ENCODE measurements at regions not wholly inside any gene's neighbourhood (a gene's known extent, or its start where the extent isn't known, plus 50 kb on each side); places are given as distances from the start of the nearest gene placed in this dataset.
"Not testable (repeated sequence)": the region's sequence is repeated elsewhere in the genome, so short reads cannot be mapped to it uniquely, and the experiment has no call there.

DNA sequence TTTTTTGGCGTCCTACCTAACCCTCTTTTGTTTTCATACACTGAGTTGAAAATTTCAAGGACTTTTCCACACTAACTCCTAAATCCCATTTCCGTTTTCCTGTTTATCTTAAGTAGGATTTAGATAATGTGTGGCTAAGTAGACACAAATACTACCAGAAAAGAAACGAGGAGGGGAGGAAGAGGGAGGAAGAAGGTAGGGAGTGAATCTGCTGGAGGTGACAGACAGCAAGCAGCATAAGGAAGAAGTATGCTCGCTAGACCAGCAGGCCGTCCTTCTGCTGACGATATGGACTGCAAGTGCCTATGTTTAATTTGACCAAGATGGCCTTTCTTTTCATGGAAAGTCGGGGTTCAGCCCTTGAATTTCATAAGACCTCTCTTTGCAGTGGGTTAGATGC is 256.9 kb upstream of the RAB4A start:
- Histone ChIP-seq H3K27ac (no peak overlapping the region), H3K36me3 (no peaks in the 10 kb centered on the region), H3K27me3 (no peaks in the 10 kb centered on the region), H3K4me3 (no peak overlapping the region), H3K9me3 (no peaks in the 10 kb centered on the region), H3K4me1 (no peaks in the 10 kb centered on the region)
- intact Hi-C loops (cut with DNase I; ENCODE audit: low total_unique reads): no loop called here
- DNase-seq (ENCODE audit: low spot score in 2 of 2): no peak
- TF ChIP-seq POLR2AphosphoS5 (IDR thresholded peaks at IDR 0.05): no peak
- TF ChIP-seq, protein P1, sequence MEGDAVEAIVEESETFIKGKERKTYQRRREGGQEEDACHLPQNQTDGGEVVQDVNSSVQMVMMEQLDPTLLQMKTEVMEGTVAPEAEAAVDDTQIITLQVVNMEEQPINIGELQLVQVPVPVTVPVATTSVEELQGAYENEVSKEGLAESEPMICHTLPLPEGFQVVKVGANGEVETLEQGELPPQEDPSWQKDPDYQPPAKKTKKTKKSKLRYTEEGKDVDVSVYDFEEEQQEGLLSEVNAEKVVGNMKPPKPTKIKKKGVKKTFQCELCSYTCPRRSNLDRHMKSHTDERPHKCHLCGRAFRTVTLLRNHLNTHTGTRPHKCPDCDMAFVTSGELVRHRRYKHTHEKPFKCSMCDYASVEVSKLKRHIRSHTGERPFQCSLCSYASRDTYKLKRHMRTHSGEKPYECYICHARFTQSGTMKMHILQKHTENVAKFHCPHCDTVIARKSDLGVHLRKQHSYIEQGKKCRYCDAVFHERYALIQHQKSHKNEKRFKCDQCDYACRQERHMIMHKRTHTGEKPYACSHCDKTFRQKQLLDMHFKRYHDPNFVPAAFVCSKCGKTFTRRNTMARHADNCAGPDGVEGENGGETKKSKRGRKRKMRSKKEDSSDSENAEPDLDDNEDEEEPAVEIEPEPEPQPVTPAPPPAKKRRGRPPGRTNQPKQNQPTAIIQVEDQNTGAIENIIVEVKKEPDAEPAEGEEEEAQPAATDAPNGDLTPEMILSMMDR (IDR thresholded peaks at IDR 0.05): no peak
- TF ChIP-seq POLR2A (IDR thresholded peaks at IDR 0.05): no peak

DNA sequence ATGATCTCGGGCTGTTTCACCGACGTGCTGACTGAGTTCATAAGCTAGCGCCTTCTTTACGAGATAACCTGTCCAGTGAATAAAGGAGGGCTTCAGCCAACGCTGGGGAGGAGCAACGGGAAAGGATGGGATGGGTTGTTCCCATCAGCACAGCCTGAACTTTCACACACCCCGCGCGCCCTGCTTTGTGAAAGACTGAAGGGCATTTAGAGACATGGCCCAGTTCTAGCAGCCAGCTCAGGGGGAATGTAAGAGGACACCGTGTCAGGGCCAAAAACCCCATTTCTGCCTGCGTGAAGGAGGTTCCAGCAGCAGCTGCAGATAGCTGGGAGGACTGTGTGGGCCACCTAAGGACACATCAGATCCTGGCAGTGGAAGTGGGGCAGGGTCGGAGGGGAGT is 255.1 kb upstream of the RAB4A start:
- Histone ChIP-seq H3K27me3 (no peaks in the 10 kb centered on the region), H3K4me3 (no peak overlapping the region), H3K9me3 (no peaks in the 10 kb centered on the region), H3K27ac (no peak overlapping the region), H3K4me1 (no peaks in the 10 kb centered on the region), H3K36me3 (no peaks in the 10 kb centered on the region)
- intact Hi-C loops (cut with DNase I; ENCODE audit: low total_unique reads): no loop called here
- TF ChIP-seq, protein P1 (IDR thresholded peaks at IDR 0.05): no peak
- no peak for TF ChIP-seq POLR2A (IDR thresholded peaks at IDR 0.05)
- no peak for TF ChIP-seq POLR2AphosphoS5 (IDR thresholded peaks at IDR 0.05)
- no peak for DNase-seq (ENCODE audit: low spot score in 2 of 2)

DNA sequence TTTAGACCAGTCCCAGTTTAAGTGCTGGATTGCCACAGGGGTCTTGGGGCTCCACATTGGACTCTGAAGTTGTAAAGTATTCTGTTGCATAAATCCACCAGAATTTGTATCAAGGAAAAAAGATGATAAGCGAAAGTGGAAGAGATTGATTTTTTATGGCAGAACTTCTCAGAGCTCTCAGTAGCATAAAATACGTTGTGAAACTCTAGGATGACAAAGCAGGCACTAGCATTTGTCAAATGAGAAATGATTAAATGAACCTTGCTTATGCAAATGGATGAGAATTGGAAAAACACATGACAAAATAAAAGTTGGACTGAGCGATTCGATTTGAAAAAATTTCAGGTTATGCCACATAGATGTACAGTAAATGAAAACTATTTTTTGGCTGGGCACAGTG is 253.8 kb upstream of the RAB4A start:
- TF ChIP-seq, protein P1 (IDR thresholded peaks at IDR 0.05): no peak
- TF ChIP-seq POLR2A (IDR thresholded peaks at IDR 0.05) (no peak), POLR2AphosphoS5 (IDR thresholded peaks at IDR 0.05) (no peak)
- intact Hi-C loops (cut with DNase I; ENCODE audit: low total_unique reads): no loop called here
- H3K9me3 ChIP-seq: no peaks in the 10 kb centered on the region
- no peaks in the 10 kb centered on the region for H3K36me3 ChIP-seq
- no peak for DNase-seq (ENCODE audit: low spot score in 2 of 2)
- no peaks in the 10 kb centered on the region for H3K27me3 ChIP-seq
- no peak overlapping the region for H3K27ac ChIP-seq
- no peak overlapping the region for H3K4me3 ChIP-seq
- no peaks in the 10 kb centered on the region for H3K4me1 ChIP-seq

DNA sequence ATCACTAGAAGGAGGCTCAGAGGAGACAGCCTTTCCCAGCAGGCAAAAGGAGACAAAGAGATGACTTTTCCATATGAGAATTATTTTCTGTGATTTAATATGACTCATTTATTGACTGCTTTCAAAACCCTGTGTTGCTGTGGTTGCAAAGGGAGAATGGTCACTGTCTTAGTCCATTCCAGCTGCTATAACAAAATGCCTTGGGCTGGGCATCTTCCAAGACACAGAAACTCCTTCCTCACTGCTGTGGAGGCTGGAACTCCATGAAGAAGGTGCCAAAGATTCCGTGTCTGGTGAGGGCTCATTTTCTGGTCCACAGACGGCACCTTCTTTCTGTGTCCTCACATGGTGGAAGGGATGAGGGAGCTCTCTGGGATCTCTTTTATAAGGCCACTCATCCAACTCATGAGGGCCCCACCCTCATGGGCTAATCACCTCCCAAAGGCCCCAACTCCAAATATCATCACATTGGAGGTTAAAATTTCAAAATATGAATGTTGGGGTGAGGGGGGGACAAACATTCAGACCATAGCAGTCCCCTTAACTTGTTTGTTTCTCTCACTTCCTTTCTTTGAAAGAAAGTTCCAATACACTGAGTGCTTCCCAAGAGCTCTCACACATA is 252.1 kb upstream of the RAB4A start:
- no peak for DNase-seq (ENCODE audit: low spot score in 2 of 2)
- no peak overlapping the region for H3K4me3 ChIP-seq
- no peak for TF ChIP-seq POLR2AphosphoS5 (IDR thresholded peaks at IDR 0.05)
- no peak for TF ChIP-seq POLR2A (IDR thresholded peaks at IDR 0.05)
- TF ChIP-seq, protein P1 (IDR thresholded peaks at IDR 0.05): no peak
- H3K9me3 ChIP-seq: no peaks in the 10 kb centered on the region
- no peak overlapping the region for H3K27ac ChIP-seq
- H3K27me3 ChIP-seq: no peaks in the 10 kb centered on the region
- no peaks in the 10 kb centered on the region for H3K4me1 ChIP-seq
- intact Hi-C loops (cut with DNase I; ENCODE audit: low total_unique reads): no loop called here
- no peaks in the 10 kb centered on the region for H3K36me3 ChIP-seq

DNA sequence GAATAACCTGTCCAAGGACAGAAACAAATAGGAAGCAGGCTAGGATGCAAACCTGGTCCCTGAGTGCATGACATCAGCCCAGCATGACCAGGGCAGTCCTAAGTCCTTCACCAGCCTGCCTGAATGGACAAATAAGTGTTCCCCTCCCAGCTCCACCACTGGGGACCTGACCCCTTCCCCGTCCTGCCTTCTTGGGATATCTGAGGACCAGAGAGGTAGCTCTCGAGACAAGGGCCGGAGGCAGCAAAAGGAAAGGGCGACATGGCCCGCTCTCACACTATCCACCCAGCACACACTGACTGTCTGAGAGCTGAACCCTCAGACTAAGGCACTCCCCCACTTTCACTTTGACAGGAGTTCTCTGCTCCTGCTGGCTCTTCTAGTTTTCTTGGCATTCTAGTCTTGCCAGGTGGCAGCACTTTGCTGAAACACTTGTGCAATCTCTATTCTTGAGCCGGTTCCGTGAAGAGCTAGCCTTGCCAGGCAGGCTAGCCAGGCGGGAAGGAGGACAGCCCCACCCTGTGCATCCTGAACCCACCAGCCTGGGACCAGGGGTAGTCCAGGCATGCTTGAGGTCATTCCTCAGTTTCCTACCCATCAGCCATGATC is 251.1 kb upstream of the RAB4A start:
- Histone ChIP-seq H3K27me3 (no peaks in the 10 kb centered on the region), H3K4me3 (no peak overlapping the region), H3K36me3 (no peaks in the 10 kb centered on the region), H3K9me3 (no peaks in the 10 kb centered on the region), H3K27ac (no peak overlapping the region), H3K4me1 (no peaks in the 10 kb centered on the region)
- DNase-seq (ENCODE audit: low spot score in 2 of 2): peak in 1 of 2 donors; percentile 65
- intact Hi-C loops (cut with DNase I; ENCODE audit: low total_unique reads): no loop called here
- TF ChIP-seq POLR2AphosphoS5 (IDR thresholded peaks at IDR 0.05) (peak in 1 of 3 donors; percentile 36), POLR2A (IDR thresholded peaks at IDR 0.05) (no peak)
- TF ChIP-seq, protein P1 (IDR thresholded peaks at IDR 0.05): no peak

DNA sequence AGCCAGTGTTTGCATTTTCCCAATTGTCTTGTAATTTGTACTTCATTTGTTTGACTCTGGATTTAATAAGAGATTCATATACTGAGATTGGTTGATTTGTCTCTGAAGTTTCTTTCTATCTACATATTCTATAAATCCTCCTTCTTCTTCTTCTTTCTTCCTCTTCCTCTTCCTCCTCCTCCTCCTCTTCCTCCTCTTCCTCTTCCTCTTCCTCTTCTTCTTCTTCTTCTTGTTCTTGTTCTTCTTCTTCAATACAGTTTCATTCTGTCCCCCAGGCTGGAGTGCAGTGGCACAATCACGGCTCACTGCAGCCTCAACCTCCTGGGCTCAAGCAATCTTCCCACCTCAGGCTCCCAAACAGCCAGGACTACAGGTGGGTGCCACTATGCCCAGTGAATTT is 249.9 kb upstream of the RAB4A start:
- intact Hi-C loops (cut with DNase I; ENCODE audit: low total_unique reads): not testable (repeated sequence)

More for the DNA sequence above, 249.9 kb upstream of the RAB4A start:
- H3K4me3 ChIP-seq; H3K4me1 ChIP-seq; H3K36me3 ChIP-seq; H3K9me3 ChIP-seq; H3K27ac ChIP-seq; H3K27me3 ChIP-seq; DNase-seq (ENCODE audit: low spot score in 2 of 2): not testable (repeated sequence)

Measured in breast epithelium (tissue), 4 donors.